Embryonic facial prominence (tissue), 1 donor: ENCODE measurements at regions not wholly inside any gene's neighbourhood (a gene's known extent, or its start where the extent isn't known, plus 50 kb on each side); places are given as distances from the start of the nearest gene placed in this dataset.
"Not testable (repeated sequence)": the region's sequence is repeated elsewhere in the genome, so short reads cannot be mapped to it uniquely, and the experiment has no call there.

Source experiments
- DNase-seq: peaks from one replicate; pipeline ENCODE4 v3.0.0-alpha.2; 2016; ENCODE audit errors: extremely low spot score

- DNase-seq, result no peak
These were observed 133.6 kb downstream of the HS3ST3B1 start for GRCh38 chr17:14434506-14434905.

DNA sequence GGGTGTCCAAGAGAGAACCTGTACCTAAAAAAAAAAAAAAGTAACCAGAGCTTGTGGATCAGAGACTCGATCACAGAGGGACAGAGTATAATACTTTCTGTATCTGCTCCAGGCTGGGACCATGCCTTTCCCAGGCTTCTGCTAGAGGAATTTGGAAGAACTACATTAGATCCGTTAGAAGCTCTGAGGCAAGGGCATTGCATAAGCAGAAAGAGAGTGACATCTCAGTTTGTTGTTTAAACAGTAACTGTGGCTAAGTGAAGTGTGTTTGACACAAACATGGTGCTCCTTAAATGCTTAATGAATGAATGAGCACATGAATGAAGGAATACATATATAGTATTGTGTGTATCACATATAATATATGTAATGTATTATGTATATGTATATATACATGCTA is 131.2 kb downstream of the HS3ST3B1 start:
- DNase-seq, result no peak

GRCh38 chr17:14429084-14429483 is 128.2 kb downstream of the HS3ST3B1 start:
- DNase-seq, result no peak

DNA sequence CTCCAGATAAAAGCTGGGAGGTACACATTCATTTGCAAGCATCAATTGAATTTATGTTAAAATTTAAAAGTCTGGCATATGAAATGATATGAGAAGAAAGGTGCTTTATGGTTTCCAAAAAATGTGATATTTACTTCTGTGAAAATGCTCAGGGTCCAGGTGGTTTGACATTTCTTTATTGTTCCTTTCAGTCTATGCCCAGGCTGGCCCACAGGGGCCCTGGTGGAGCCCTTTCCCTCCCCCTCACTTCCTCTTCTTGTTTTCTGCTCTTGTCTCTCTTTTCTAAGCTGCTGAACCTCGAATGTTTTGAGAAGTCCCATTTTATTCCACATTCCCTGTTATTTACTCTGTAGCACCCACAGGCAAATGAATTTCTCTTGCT is 127.8 kb downstream of the HS3ST3B1 start:
- DNase-seq, result no peak

DNA sequence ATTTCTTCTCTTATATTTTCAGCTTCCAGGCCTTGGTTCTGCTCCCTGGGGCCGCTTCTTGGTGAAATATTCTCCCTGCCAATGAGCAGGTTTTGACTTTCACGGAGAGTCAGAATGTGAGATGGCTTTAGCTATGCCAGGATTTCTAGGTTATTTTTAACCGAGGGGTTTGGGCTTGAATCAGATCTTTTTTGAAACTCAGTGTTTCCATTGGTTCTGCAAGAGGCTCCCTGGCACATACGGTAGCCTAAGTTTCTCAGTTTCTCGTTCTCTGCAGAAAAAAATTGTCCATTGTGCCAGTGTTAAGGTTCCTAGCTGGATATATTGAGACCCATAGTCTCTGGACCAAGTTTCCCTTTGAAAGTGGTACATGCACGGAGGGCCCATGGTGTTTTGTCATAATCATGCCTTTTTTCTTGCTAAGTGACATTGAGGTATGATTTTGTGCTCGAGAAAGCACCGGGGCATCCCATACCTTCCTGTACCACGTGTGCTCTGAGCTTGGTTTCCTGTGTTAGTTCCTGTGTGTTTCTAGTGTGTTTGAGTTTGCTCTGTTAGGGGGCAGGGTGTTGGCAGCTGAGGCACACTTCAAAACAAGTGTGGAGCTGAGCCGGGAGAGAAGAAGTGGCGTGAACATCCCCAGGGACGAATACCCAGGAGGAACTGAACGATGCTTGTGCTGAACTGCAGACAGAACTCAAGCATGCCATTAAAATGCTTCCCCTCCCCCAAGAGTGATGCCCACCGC is 127.2 kb downstream of the HS3ST3B1 start:
- DNase-seq, result no peak

GRCh38 chr17:14423156-14423555 is 122.3 kb downstream of the HS3ST3B1 start:
- not testable (repeated sequence) for DNase-seq

GRCh38 chr17:14417336-14417735 is 116.5 kb downstream of the HS3ST3B1 start:
- no peak for DNase-seq

DNA sequence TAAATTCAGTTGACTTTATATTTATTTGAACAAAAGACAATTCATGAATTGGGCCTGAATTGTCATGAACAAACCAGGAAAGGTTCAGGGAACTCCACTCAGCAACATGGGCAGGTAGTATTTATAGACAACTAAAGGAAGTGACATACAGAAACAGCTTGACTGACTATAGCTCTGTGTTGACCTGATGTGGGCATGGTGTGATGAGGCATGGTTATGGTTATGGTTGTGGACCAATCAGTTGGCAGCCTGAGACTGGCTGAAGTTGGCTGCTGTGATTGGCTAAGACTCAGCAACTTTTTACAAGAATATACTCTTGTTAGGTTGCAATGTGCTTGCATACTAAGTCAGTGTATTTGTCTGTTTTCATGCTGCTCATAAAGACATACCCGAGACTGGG is 108.4 kb downstream of the HS3ST3B1 start:
- no peak for DNase-seq

GRCh38 chr17:14407541-14407940 is 106.7 kb downstream of the HS3ST3B1 start:
- DNase-seq, result no peak

DNA sequence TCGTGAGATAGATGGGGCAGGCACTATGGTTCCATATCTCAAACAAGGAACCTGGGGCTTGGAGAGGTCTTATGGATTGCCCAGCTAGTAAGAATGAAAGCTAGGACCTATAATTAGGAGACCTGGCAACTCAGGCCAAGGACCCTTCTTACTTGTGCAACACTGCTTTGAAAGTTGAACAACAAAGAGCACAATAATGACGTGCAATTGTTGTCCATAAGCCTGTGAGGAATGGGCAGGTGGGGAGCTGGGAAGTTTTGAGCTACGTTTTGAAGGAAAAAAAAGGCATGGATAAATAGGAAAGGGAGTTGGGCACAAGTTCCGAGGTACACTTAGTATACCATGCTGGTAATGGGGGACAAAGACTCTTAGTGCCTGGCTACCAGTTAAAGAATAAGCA is 104.3 kb downstream of the HS3ST3B1 start:
- DNase-seq, result no peak
